ENCODE measurements at regions not wholly inside any gene's neighbourhood (a gene's known extent, or its start where the extent isn't known, plus 50 kb on each side); places are given as distances from the start of the nearest gene placed in this dataset.
A peak's percentile ranks its signal among the peaks of the same experiment; 100 is the strongest.

GRCh38 chr11:134951305-134951700, 539.3 kb upstream of the B3GAT1 start:
- no peak overlapping the region for H2BK120ac ChIP-seq (replicated peaks; ENCODE audit: low read depth, low read length)
- no peak overlapping the region for H3K4ac ChIP-seq (replicated peaks; ENCODE audit: insufficient read length, low read depth, low read length)
- no peak overlapping the region for H3K4me2 ChIP-seq (ENCODE audit: insufficient read depth in 1 of 2, low read depth in 2 of 2, low read length in 2 of 2)
- no peak overlapping the region for H2BK20ac ChIP-seq (ENCODE audit: low read length)
- no peaks in the 10 kb centered on the region for H3K9me3 ChIP-seq (ENCODE audit: insufficient read depth in 2 of 2, low read depth in 1 of 2, low read length in 1 of 2)
- H4K91ac ChIP-seq (replicated peaks; ENCODE audit: insufficient read length, low read length) = no peak overlapping the region
- ChIA-PET POLR2A (ENCODE audit: partially characterized antibody) (interaction anchor here (0.7 kb wide), 1 partner anchor 42 kb away, joined by 4 read pairs; no protein-coding TSS in a partner anchor), CTCF (ENCODE audit: partially characterized antibody) (interaction anchor here (0.7 to 2.9 kb wide), 7 partner anchors 10 to 85 kb away, joined by 3 to 8 read pairs (median 3); no protein-coding TSS in a partner anchor)
- H3K18ac ChIP-seq (ENCODE audit: extremely low read depth, low read length) = peak overlapping the region; percentile 71; the same call in 1 of the 2 replicates
- H3K14ac ChIP-seq (ENCODE audit: insufficient read length) = no peak overlapping the region
- H2BK15ac ChIP-seq (ENCODE audit: low read length) = no peak overlapping the region
- no peaks in the 10 kb centered on the region for H3K27me3 ChIP-seq (replicated peaks in 1 of 4; ENCODE audit: control insufficient read depth in 3 of 4, extremely low read depth in 1 of 4, insufficient read depth in 3 of 4, low read length in 3 of 4)
- H3K56ac ChIP-seq (replicated peaks; ENCODE audit: insufficient read length, low read depth, low read length) = no peak overlapping the region
- WGBS, 2 experiments (ENCODE audit: extremely low coverage in 1 of 2, insufficient coverage in 1 of 2, insufficient read length in 1 of 2, insufficient replicate concordance in 2 of 2, low coverage in 1 of 2, low lambda C conversion rate in 2 of 2, missing lambda C conversion rate in 1 of 2) = 75% methylated on average over 6 of the region's 6 CpGs; no CpG with 5 or more reads in 1 of the 2 experiments
- DNase-seq (ENCODE audit: low read depth in 1 of 2, low spot score in 2 of 2) = no peak
- H3K4me3 ChIP-seq (ENCODE audit: extremely low read depth in 1 of 4, insufficient read depth in 2 of 4, low read depth in 3 of 4, low read length in 4 of 4) = no peak overlapping the region
- no peak overlapping the region for H3K9ac ChIP-seq (replicated peaks in 1 of 4; ENCODE audit: extremely low read depth in 1 of 4, low read depth in 3 of 4, low read length in 3 of 4)
- no peak overlapping the region for H2BK12ac ChIP-seq (ENCODE audit: low read depth, low read length)
- FAIRE-seq = no peak
- H4K20me1 ChIP-seq (replicated peaks in 1 of 2; ENCODE audit: control insufficient read depth in 1 of 2, insufficient read depth in 2 of 2, low read length in 2 of 2) = peaks cover 0 to 2% of the 10 kb centered on the region in 2 experiments
- no peak overlapping the region for H2AK5ac ChIP-seq (ENCODE audit: low read depth, low read length)
- H3K23me2 ChIP-seq (ENCODE audit: low read depth, low read length) = no peaks in the 10 kb centered on the region; the same call in 1 of the 2 replicates
- no peak overlapping the region for H4K5ac ChIP-seq (ENCODE audit: insufficient read length, low read depth, low read length)
- no peaks in the 10 kb centered on the region for H3K79me1 ChIP-seq (ENCODE audit: low read depth, low read length)
- H3K79me2 ChIP-seq (ENCODE audit: control insufficient read depth in 1 of 2, insufficient read depth in 2 of 2, low read length in 2 of 2) = no peaks in the 10 kb centered on the region
- H3K4me1 ChIP-seq (replicated peaks in 1 of 4; ENCODE audit: control insufficient read depth in 3 of 4, insufficient read depth in 4 of 4, low read length in 3 of 4) = peaks cover 0 to 7% (median 5%) of the 10 kb centered on the region in 4 experiments; a peak in 4 of 7 replicates
- H2BK5ac ChIP-seq (ENCODE audit: low read depth, low read length) = no peak overlapping the region
- no peak overlapping the region for H3K27ac ChIP-seq (ENCODE audit: low read depth, low read length)
- no peak overlapping the region for H3K23ac ChIP-seq (ENCODE audit: insufficient read length)
- no peaks in the 10 kb centered on the region for H3K36me3 ChIP-seq (ENCODE audit: control insufficient read depth in 2 of 4, insufficient read depth in 4 of 4, low read length in 3 of 4)
- H2AFZ ChIP-seq (ENCODE audit: low read length) = peak overlapping the region; percentile 85; the same call in 1 of the 2 replicates
- TF ChIP-seq TAF1 (IDR thresholded peaks at IDR 0.05; ENCODE audit: low read depth, low read length) = no peak
- TF ChIP-seq CBX5 (IDR thresholded peaks at IDR 0.05; ENCODE audit: low read depth, low read length) = no peak
- TF ChIP-seq CHD1 (IDR thresholded peaks at IDR 0.05; ENCODE audit: low read depth, low read length) = no peak
- no peak for TF ChIP-seq POLR2A (IDR thresholded peaks at IDR 0.05; ENCODE audit: control extremely low read depth in 1 of 2, low read depth in 2 of 2, low read length in 2 of 2)
- no peak for TF ChIP-seq HDAC2 (IDR thresholded peaks at IDR 0.05; ENCODE audit: borderline replicate concordance in 1 of 2, low read depth in 2 of 2, low read length in 2 of 2)
- TF ChIP-seq SUZ12 (IDR thresholded peaks at IDR 0.05; ENCODE audit: low read length) = no peak
- TF ChIP-seq EGR1 (IDR thresholded peaks at IDR 0.05; ENCODE audit: borderline replicate concordance, low read depth, low read length) = no peak
- TF ChIP-seq GABPA (IDR thresholded peaks at IDR 0.05; ENCODE audit: borderline replicate concordance, insufficient read depth, low read length) = no peak
- TF ChIP-seq NRF1 (IDR thresholded peaks at IDR 0.05; ENCODE audit: low read depth, low read length) = no peak
- TF ChIP-seq PHF8 (conservative IDR thresholded peaks at IDR 0.05; ENCODE audit: low read depth, low read length) = no peak
- no peak overlapping the region for H4K8ac ChIP-seq (ENCODE audit: extremely low read depth, insufficient read depth, low read length)
